IPS-18c (cell line): ENCODE measurements at regions not wholly inside any gene's neighbourhood (a gene's known extent, or its start where the extent isn't known, plus 50 kb on each side); places are given as distances from the start of the nearest gene placed in this dataset.
"Not testable (repeated sequence)": the region's sequence is repeated elsewhere in the genome, so short reads cannot be mapped to it uniquely, and the experiment has no call there.

ENCODE experiments used
- H3K4me3 ChIP-seq: 2 replicates; pipeline ENCODE4 v1.7.0; 2013; ENCODE audit warnings: low read depth, mild to moderate bottlenecking, low read length, moderate library complexity; ENCODE audit not compliant: insufficient read depth
- H3K9me3 ChIP-seq: one replicate; pipeline ENCODE4 v1.6.1; 2013; ENCODE audit warnings: mild to moderate bottlenecking, low read length, moderate library complexity; ENCODE audit not compliant: control insufficient read depth, insufficient read depth

DNA sequence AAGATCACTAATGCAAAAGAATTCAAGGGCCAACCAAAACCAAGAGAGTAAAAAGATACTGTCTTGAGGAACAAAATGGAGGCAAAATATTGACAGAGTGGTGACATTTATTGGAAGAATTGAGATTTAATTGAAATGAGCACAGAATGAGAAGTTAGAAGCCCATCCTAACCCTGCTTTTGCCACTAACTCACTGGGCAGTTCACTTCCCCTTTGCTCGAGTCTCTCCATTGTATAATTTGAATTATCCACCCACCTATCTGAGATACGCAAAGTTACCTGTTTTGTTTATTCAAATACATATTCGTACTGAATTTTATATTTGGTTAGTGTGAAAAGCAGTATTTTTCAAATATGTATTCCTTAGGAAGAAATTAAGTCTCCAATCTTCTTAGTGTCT is 204.5 kb upstream of the PRDM1 start:
- H3K9me3 ChIP-seq, result no peaks in the 10 kb centered on the region

DNA sequence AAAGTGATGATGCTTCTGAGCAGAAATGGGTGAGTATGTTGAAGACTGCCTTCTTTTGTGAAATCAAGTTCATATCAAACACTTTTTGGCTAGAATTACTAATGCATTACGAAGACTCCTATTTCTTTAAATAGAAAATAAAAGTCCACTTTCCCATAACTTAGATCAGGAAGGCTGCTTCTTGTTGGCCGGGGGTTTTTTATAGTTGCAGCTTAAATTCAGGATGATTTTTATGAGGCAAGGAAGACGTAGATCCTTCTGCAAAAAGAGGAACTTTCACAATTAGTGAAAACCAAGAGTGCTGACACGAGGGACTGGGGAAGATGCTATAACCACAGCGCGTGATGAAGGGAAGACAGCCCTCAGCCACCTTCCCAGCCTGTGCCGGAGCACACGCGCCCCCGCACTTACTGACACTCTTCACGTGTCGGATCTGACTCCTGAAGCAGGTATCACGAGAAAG is 206.1 kb upstream of the PRDM1 start:
- H3K4me3 ChIP-seq, result no peak overlapping the region
- H3K9me3 ChIP-seq, result no peaks in the 10 kb centered on the region

More for the DNA sequence above, 204.5 kb upstream of the PRDM1 start:
- H3K4me3 ChIP-seq, result no peak overlapping the region

DNA sequence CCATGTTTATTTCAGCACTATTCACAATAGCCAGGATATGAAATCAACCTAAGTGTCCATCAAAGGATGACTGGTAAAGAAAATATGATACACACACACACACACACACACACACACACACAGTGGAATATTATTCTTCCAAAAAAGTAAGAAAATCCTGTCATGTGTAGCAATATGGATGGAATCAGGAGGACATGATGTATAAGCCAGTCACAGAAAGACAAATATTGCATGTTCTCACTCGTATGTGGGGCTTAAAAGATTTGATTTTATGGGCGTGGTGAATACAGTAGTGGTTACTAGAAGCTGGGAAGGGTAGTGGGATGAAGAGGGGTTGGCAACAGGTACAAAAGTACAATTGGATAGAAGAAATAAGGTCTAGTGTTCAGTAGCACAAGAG is 207.0 kb upstream of the PRDM1 start:
- Histone ChIP-seq H3K4me3 (no peak overlapping the region), H3K9me3 (no peaks in the 10 kb centered on the region)

DNA sequence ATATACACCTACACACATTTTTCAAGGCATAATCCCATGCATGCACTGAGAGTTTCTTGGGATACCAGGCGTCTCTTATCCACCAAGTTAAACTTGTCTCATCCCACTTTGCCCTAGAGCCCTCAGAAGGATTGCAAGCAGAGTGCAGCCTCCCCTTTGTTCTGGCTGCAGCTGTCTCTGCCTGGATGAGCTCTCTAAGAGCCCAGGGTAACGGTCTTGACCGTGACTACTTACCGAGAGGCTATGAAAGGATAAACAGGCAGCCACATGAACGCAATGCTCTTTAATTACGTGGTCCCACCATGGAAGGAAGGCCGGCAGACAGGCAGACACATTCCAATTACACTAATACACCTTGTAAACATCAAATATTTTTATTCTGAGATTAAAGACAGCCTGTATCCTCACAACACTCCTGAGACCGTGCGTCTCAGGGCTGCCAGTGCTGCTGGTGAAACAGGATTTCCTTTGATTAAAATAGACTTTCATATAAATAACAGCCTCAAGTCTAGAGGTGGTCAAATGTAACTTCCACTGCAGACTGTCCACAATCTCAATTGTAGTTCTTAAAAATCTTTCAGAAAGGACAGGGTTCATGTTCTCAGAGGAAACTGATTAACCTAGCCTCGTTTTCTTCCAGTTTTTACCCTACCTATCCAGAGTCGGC is 210.0 kb upstream of the PRDM1 start:
- H3K4me3 ChIP-seq, result no peak overlapping the region
- H3K9me3 ChIP-seq, result no peaks in the 10 kb centered on the region

DNA sequence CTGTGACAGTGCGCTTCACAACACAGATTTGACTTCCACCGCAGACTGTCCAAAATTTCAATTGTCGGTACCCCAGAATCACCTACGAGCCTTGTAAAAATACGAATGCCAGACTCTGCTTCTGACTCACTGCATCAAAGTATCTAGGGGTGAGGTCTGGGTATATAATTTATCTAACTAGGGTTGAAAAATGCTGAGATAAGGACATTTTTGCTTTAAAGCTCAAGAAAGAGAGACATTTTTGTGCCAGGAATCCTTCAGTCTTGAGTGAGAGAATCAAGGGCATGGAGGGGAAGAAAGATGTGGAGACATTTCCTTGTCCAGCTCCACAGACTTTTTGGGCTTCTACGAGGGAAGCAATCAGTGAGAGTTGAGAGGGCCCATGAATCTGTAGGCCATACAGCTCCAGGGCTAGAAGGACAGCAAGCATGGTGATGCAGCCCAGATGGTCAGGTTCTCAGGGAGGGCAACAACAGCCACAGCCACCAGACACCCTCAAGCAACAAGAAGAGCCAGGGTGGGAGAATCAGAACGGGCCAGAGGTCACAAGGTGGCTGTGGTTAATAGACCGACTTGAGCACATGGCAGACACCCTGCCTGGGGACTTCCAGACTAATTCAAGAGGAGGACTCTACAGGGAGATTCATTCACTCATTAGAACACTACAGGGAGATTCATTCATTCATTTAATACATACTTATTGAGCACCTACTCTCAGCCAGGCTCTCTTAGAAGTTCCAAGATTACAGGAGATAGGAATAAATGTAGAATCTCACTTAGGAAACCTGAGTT is 211.1 kb upstream of the PRDM1 start:
- H3K9me3 ChIP-seq, result no peaks in the 10 kb centered on the region
- no peak overlapping the region for H3K4me3 ChIP-seq

DNA sequence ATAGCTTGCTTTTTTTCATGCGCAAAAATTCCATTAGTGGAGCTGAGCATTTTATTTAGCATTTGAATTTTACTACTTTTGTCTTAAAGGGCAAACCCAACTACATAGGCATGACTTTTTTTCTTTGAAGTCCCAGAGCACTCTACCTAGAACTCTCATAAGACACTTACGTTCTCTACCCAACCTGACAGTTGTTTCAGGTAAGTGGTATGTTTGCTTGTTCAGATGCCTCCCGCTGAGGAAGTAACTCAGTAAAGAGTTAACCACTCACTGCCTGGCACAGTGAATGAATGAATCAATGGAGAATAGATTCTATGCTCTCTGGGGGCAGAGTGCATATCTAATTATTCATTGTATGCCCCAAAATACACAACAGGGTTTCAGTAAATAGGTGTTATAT is 212.3 kb upstream of the PRDM1 start:
- no peak overlapping the region for H3K4me3 ChIP-seq
- no peaks in the 10 kb centered on the region for H3K9me3 ChIP-seq

DNA sequence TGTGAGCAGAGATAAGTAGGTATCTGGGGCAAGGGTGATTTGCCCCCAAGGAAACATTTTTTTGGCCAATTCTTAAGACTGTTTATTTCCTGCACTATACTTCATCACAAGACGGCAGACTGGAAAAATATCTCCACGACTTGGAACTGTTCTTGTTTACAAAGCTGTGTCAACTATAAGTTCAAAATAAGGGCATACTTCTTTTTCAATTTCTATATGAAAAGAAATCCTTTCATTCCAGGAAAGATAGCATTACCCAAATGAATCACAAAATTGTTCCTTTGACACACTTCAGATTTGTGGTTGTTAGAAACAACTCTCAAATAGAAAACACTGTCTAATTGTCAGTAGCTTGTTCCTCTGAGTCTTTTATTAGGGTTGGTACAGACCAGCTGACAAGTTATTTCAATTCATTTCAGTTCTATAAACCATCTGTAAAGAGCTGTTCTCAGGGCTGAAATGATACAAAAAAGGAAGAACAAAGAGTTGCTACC is 212.9 kb upstream of the PRDM1 start:
- Histone ChIP-seq H3K4me3 (no peak overlapping the region), H3K9me3 (no peaks in the 10 kb centered on the region)

DNA sequence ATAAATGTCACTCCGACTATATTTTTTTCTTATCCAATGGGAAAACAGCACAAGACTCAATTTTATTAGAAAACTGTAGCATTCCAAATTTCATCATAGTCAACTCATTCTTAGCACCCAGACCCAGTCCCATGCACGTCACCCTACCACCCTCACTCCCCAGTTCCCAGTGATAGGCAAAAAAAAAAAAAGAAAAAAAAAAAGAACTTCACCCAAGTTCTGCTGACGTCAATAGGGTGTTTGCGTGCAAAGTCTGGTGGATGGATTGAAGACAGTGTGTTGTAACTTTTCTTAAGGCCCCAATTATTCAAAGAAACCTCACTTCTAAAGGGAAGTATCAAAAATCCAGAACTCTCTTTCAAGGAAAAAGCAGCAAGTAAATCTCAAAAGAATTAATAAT is 213.9 kb upstream of the PRDM1 start:
- H3K4me3 ChIP-seq, result no peak overlapping the region

DNA sequence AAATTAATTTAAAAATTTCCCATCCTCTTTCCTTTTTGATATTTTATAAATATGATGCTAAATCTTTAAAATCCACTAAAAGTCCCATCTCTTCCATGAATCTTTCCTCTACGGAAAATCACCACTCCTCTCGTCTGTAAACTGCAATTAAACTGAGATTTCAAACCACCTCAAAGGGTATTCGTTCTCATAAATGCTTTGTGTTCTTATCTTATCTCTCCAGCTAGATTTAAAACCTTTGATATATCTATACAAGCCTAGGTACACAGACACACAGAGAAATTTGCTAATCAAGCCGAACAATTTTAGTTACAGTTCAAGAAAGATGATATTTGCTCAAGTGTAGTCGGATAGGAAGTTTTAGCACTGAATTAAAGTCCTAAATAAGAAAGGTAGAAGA is 214.6 kb upstream of the PRDM1 start:
- no peak overlapping the region for H3K4me3 ChIP-seq
- H3K9me3 ChIP-seq, result no peaks in the 10 kb centered on the region

More for the DNA sequence above, 213.9 kb upstream of the PRDM1 start:
- no peaks in the 10 kb centered on the region for H3K9me3 ChIP-seq

DNA sequence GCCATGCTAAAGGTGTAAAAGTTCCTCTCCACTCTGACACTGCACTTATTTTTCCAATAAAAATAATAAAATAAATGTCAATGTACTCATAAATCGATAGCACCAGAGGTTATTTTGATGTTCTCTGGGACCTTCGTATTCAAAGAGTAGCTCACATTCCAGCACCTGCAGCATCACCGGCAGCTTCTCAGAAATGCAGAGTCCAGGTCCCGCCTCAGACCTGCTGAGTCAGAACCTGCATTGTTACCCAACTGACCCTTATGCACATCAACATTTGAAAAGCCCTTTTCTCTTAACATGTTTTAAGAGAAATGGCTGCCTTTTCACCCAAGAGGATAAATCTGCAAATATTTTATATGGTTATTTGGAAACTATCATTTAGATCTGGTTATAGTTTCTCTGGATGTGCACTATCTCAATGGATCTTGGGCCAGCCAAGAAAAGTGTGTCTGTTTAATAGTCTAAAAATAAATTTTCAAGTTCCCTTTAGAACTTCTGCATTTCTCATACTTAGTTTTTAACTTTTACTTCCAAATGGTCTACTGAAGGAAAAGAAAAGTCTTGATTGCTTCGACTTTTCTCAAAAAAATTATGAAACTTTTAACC is 216.2 kb upstream of the PRDM1 start:
- Histone ChIP-seq H3K9me3 (no peaks in the 10 kb centered on the region), H3K4me3 (peak overlapping the region; percentile 15; the same call in 1 of the 2 replicates)

DNA sequence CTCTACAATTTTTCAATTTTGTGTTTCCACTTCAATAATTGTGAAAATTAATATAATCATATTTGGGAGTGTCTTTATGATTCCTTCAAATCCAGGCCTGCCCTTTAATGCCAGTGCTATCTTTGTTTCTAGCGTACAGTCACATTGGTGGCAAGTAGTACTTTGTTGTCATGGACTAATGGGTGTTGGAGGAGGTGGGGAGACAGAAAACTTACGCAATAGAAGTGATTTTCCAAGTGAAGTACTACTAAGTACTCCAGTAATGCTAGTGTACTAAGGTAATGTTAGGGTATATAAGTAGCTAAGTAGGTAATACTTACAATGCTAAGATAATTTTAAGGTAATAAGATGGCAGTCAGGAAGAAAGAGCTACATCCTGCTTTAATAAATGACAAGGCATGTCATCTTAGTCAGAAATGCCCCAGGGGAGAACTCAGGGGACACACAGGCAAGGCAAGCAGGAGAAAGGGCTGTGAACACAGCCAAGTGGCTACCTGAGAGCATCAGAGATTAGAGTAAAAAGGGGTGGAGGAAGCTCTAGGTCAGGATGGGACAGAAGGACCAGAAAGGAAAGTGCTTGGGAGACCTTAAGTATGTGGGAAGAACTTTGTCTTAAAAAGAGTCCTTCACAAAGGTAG is 217.2 kb upstream of the PRDM1 start:
- no peaks in the 10 kb centered on the region for H3K9me3 ChIP-seq
- no peak overlapping the region for H3K4me3 ChIP-seq

DNA sequence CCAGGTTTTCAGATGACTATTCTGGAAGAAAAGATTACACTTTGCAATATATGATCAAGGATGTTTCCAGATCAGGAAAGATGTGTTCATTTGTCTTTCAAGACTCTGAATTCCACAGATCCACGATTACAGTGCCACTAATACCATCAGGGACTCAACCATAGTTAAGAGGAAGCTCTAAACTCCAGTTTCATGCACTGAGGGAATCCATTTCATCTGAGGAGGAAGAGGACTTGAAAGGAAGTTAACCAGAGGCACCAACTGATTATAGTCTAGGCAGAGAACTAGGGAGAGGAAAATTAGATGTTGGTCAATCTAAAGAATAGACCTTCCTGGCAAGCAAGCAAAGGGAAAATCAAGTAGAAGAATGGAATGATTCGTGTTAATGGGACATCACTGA is 218.3 kb upstream of the PRDM1 start:
- Histone ChIP-seq H3K9me3 (no peaks in the 10 kb centered on the region), H3K4me3 (no peak overlapping the region)

DNA sequence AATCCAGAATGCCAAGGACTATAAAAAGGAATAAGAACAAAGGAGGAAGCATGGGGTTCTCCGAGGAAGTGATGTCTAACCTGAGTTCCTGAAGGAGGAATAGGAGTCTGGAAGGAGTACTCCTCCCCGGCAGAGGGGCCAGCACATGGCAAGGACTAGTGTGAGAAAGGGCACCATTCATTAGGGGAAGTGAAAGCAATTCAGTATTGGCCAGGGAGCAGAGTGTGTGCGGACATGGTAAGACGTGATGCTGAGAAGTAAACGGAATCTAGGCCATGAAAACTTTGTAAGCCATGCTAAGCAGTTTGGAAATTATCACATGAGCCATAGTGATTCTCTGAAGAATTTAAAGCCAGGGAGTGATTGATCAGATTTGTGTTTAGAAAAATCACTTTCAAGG is 218.9 kb upstream of the PRDM1 start:
- H3K9me3 ChIP-seq, result no peaks in the 10 kb centered on the region

DNA sequence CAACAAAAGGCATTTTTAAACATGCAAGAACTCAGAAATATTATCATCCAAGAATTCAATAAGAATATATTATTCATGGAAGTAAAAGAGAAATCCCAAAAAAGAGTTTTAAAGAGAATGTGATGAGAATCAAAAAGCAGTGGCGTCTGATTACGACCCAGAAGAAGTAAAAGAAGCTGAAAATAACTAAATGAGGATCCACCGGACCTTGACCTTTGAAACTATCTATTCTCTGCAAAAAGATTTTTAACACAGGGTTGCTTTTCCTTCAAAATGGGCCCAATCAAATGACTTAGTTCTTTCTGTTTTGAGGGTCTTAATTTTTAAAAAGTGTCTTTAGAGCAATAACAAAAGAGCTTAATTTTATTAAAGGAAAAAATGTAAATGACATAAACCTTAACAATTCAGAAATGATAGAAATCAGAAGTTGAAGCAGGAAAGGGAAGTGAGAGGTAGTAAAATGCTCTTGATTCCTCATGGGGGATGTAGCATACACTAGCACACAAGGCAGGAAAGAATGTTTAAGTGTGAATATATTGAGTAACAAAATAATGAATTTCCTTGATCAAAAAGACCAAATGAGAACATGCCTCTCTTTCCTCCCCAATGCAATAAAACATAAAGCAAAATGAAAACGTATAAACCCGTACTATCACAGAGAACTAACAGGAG is 223.1 kb upstream of the PRDM1 start:
- no peaks in the 10 kb centered on the region for H3K9me3 ChIP-seq
- no peak overlapping the region for H3K4me3 ChIP-seq

More for the DNA sequence above, 218.9 kb upstream of the PRDM1 start:
- no peak overlapping the region for H3K4me3 ChIP-seq

DNA sequence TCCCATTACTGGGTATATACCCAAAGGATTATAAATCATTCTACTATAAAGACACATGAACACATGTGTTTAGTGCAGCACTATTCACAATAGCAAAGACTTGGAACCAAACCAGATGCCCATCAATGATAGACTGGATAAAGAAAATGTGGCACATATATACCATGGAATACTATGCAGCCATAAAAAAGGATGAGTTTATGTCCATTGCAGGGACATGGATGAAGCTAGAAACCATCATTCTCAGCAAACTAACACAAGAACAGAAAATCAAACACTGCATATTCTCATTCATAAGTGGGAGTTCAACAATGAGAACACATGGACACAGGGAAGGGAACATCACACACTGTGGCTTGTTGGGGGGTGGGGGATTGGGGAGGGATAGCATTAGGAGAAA is 225.2 kb upstream of the PRDM1 start:
- not testable (repeated sequence) for H3K4me3 ChIP-seq, H3K9me3 ChIP-seq

DNA sequence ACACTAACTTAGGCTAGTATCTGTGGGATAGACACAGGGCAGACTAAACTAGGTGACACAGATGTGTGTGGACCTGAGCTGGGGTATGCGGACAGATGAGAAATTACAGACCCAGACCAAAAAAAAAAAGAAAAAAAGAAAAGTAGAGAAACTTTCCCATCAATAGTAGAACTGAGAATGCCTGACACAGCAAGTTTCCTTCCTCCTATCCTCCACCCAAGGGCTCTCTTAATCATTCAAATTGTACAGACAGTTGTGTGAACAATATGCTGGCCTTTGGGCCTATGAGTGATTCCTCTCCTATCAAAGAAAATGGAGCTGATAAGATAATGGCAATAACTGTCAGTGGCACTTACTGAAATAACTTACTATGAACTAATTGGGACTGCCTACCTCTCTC is 226.7 kb upstream of the PRDM1 start:
- H3K9me3 ChIP-seq, result peaks cover 4% of the 10 kb centered on the region
- no peak overlapping the region for H3K4me3 ChIP-seq

DNA sequence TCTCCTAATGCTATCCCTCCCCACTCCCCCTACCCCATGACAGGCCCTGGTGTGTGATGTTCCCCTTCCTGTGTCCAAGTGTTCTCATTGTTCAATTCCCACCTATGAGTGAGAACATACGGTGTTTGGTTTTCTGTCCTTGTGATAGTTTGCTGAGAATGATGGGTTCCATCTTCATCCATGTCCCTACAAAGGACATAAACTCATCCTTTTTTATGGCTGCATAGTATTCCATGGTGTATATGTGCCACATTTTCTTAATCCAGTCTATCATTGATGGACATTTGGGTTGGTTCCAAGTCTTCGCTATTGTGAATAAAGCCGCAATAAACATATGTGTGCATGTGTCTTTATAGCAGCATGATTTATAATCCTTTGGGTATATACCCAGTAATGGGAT is 227.5 kb upstream of the PRDM1 start:
- H3K4me3 ChIP-seq, H3K9me3 ChIP-seq: not testable (repeated sequence)
